HG02798 (cell line): ENCODE measurements at regions not wholly inside any gene's neighbourhood (a gene's known extent, or its start where the extent isn't known, plus 50 kb on each side); places are given as distances from the start of the nearest gene placed in this dataset.
A peak's percentile ranks its signal among the peaks of the same experiment; 100 is the strongest.
"Not testable (repeated sequence)": the region's sequence is repeated elsewhere in the genome, so short reads cannot be mapped to it uniquely, and the experiment has no call there.

Experiments
- ATAC-seq: cut with Tn5 transposase; IDR thresholded peaks from one replicate; pipeline ENCODE4 v1.9.1; 2021; ENCODE audit warnings: mild to moderate bottlenecking; ENCODE audit not compliant: unreplicated experiment, poor library complexity

DNA sequence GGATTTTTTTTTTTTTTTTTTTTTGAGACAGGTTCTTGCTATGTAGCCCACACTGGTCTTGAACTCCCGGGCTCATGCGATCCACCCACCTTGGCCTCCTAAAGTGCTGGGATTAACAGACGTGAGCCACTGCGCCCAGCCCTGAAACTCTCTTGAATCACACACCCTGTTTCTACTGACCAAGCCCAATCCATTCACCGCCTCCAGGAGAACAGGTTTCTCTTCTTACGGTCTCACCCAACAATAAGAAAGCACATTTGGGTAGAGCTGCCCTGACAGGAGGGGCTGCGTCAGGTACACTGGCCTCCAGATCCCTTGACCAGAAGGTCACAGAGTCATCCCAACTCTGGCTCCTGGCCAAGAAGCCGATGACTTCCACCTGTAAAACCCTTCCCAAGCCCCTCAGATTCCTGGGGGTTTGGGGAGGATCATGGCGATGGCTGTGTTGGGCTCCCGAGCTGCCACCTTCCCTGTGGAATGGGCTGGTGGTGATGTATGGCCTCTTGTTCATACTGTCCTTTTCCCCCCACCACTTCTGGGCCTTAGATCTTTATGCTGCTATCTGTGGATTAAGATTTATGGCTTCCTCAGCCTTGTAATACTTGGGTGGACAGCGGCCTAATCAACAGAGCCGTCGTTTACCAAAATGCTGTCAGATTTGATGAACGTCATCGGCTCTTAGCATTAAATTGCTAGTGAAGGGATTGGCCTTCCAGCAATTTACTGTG, 89.1 kb downstream of the KATNIP start:
- no peak for ATAC-seq

DNA sequence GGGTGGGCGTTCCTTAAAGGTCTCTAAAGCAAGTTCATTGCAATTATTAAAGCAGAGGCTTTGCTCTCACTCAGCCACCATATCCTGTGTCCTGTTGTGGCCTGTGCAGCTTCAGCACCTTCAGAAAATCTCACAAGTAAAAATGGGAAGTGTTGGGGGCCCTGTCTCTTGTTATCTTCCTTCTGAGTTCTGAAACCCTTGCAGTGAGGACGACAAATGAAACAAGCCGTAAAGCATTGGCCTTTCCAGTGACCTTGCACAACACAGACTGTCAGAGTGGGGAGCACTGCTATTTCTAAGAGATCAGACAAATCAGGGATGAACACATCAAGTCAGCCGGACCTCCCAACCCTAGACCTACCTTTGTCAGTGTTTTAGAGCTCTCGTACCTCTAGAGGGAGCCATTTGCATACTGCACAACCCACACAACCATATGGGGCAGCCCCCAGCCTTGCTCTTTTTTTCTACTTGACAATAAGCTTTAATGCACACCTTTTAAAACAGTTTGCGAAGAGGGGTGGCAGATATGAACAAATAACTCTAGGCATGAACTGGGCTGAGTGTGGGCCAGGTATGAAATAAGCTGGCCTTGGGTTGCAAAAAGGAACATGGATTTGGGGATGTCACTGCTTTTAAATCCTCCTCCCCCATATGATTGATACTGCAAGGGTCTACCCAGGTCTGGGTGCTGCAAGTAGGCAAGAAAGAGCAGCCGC, 89.8 kb downstream of the KATNIP start:
- ATAC-seq, result peak; percentile 68

DNA sequence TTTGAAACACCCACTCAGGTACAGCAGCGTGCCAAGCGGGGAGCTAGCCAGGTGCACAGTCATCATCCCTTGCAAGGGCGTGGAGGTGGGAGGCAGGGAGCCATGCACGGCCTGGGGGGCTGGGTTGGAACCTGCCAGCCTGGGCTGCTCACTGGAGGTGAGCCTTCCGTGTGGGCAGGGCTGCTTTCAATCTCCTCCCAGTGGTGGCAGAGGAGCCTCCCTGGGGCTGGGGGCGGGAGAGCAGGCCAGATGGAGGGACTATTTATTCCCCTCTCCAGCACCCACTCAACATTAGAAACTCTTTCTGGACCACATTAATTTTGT, 90.3 kb downstream of the KATNIP start:
- ATAC-seq, result no peak

DNA sequence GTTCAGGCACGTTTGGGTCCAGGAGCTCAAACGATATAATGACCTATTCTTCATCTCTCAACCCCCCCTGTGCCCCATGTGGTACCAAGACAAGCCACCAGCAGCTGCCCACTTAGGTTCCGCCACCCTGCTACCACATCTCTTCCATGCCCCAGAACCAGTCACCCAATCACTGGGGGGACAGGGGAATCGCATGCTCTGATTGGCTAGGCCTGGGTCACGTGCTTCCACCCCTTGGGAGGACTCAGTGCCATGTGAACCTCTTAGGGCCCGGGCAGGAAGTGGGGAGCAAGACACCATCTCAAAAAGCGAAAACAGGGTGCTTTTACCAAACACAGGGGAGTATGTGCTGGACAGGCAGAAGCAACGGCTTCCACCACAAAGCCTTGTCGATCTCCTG, 91.3 kb downstream of the KATNIP start:
- no peak for ATAC-seq

DNA sequence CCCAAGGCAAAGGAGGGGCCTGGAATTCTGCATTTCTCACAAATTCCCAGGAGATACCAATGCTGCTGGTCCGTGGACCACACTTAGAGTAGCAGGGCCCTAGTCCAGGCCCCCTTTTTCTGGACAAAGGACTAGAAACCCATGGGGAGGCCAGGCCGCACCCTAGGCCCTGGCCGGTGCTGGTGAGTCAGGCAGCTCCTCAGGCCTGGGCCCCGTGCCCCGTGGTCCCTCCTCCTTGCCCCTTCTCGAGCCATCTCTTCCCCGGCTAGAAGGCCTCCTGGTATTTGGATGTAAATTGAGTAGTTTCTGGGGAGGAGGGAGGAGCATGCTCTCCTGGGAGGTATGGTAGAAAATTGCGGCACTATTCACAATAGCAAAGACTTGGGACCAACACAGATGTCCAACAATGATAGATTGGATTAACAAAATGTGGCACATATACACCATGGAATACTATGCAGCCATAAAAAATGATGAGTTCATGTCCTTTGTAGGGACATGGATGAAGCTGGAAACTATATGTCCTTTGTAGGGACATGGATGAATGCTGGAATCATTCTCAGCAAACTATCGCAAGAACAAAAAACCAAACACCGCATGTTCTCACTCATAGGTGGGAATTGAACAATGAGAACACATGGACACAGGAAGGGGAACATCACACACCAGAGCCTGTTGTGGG, 91.9 kb downstream of the KATNIP start:
- ATAC-seq, result not testable (repeated sequence)

DNA sequence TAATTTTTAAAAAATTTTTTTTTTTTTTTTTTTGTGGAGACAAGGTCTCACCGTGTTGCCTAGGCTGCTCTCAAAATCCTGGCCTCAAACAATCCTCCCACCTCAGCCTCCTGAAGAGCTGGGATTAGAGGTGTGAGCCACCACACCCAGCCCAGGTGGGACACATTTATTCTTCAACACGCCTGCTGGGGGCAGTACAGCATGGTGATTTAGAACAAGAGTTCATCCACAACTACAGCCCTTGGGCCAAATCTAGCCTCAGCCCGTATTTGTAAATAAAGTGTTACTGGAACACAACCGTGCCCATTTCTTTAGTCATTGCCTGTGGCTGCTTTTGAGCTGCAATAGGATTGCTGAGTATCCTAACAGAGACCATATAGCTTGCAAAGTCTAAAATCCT, 92.8 kb downstream of the KATNIP start:
- no peak for ATAC-seq

DNA sequence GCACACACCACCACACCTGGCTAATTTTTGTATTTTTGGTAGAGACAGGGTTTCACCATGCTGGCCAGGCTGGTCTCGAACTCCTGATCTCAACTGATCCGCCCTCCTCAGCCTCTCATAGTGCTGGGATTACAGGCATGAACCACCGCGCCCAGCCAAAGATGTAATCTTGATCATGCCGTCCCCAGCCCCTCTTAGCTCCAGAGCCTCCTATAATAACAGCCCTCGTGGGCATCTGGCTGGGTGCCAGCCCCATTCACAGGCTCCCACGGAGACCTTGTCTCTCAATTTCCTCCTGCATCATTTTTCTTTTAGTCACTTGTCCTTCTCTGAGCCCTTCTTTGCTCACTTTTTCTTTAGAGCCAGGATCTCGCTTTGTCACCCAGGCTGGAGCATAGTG, 94.2 kb downstream of the KATNIP start:
- ATAC-seq, result no peak

DNA sequence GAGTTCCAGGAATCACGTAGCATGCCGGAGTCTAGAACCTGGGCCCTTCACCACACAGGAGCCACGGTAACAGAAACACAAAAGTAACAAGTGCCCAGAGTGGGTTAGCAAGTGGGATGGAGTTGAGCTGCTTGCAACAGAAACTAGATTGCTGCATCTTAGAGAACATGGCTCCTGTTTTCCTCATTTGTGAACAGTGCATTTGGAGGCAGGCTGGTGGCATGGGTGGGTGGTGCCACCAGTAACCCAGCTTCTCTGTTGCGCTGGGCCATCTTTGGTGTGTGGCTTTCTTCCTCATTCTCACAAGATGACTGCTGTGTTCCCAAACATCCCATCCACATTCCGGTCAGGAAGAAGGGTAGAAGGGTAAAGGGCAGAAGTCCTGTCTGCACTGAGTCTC, 95.5 kb downstream of the KATNIP start:
- ATAC-seq, result no peak

DNA sequence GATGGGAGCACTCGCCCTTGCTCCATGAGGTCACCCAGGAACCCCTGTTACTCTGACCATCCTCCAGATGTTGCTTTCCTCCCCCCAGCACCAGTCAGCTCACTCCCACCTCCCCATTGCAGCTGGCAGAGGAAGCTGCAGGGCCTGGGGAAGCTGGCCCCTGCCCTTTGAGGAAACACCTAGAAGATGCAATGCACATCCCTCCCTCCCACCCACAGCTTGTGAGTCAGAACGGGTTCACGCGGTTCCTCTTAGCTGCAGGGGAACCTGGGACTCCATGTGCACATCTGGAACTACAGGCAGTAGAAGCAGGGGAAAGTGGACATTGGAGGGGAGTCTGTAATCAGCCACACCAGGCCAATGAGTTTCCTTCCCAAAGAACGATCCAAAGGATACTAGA, 96.9 kb downstream of the KATNIP start:
- ATAC-seq, result no peak

DNA sequence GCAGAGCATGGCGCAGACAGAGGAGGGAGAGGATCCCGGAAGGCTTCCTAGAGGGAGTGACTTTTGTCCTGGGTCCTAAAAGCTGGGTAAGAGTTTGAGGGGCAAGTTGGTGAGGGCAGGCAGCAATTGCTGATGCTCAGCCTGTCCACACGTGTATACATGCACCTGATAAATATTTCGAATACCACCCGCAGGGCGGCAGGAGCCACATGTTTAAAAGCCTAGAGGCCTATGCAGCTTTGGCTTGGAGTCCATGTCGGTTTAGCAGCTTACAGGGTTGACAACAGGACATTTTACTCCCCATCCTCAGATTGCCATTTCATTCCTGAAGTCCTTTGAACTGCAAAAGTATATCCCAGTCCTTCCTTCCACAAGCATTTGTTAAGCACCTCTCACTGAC, 99.1 kb downstream of the KATNIP start:
- no peak for ATAC-seq

DNA sequence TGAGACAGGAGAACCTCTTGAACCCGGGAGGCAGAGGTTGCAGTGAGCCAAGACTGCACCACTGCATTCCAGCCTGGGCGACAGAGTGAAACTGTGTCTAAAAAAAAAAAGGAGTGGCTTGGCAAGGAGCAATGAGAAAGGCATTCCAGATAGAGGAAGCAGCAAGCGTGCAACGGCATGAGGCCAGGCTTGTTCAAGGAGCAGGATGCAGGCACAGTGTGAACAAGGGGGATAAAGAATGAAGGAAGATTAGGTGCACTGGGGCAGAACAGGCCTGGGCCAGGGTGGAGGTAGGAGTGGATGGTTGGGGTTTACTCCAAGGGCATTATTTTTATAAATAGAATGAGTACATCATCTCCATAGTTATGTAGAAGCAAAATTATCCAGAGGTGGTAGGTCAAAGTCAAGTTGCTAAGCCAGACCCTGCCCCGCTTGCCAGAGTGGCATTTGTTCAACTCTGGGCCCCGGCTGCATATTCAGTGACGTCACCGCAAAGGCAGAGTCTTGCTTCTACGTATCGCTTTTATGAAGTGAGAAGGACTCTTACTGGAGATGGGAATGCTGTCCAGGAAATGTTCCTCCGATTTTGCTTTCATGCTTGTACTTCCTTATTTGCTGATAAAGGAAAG, 100.2 kb downstream of the KATNIP start:
- no peak for ATAC-seq

DNA sequence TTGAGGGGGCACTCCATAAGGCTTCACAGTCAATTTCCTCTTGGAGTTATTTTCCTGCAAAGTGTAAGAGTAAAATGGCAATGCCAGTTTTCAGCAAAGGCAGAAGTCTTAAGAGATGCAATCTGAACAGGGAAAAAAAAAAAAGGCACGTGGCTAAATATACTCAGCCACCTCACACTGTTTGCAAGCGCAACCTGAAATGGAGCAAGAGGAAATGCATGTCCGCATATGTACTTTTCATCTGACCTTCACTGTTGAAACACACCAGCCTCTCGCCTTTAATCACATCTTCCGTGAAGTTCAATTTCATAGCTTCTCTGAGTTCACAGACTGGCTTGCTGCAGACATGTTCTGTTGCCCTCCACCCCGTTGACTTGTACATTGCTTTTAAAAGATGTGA, 101.4 kb downstream of the KATNIP start:
- no peak for ATAC-seq

DNA sequence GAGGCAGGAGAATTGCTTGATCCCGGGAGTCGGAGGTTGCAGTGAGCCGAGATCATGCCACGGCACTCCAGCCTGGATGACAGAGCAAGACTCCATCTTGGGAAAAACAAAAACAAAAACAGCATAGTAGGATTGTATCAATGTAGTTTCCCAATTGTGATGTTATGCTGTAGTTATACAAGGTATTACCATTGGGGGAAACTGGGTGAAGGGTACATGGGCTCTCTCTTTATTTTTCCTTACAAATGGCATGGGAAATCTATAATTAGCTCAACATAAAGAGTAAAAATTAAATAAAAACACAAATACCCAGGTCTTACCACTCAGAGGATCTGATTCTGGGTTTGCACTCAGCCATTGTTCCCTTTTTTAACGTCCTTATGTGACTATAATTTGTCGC, 107.9 kb downstream of the KATNIP start:
- ATAC-seq, result no peak

DNA sequence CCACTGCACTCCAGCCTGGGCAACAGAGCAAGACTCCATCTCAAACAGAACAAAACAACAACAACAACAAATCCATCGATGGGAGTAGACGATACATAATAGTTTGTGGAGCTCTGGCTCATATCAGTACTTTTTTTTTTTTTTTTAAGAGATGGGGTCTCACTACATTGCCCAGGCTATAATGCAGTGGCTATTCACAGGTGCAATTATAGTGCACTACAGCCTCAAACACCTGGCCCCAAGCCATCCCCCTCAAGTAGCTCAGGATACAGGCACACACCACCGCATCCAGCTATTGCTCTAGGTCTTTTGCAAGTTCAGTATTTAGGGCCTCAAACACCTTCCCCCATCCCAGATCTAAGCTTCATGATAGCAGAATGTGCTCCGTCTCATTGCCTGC, 110.6 kb downstream of the KATNIP start:
- ATAC-seq, result no peak

DNA sequence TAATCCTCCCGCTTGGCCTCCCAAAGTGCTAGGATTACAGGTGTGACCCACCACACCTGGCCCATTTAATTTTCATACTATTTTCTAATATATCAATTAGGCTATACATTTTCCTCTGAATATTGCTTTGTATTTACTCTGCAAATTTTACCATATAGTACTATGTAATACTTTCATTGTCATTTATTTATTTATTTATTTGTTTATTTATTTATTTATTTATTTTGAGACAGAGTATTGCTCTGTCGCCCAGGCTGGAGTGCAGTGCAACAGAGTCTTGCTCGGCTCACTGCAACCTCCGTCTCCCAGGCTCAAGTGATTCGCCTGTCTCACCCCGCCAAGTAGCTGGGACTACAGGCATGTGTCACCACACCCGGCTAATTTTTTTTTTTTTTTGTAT, 113.3 kb downstream of the KATNIP start:
- ATAC-seq, result not testable (repeated sequence)

DNA sequence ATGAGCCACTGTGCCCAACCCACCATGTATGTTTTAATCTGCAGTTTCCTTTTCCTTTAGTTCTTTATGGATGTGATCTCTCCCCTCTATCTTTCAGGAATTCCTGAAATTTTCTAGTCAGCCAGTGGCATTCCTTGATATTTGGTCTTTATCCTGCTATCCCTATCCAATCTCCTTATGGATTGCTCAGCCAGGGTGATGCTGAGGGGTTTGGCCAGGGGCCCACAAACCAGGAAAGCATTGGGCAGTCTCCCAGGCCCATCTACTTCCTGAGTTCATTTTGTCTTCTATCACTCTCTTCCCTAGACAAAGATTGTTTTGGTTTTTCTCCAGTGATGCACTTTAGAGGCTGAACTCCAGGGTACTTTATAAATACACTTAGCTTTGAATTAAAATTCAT, 115.9 kb downstream of the KATNIP start:
- ATAC-seq, result no peak

DNA sequence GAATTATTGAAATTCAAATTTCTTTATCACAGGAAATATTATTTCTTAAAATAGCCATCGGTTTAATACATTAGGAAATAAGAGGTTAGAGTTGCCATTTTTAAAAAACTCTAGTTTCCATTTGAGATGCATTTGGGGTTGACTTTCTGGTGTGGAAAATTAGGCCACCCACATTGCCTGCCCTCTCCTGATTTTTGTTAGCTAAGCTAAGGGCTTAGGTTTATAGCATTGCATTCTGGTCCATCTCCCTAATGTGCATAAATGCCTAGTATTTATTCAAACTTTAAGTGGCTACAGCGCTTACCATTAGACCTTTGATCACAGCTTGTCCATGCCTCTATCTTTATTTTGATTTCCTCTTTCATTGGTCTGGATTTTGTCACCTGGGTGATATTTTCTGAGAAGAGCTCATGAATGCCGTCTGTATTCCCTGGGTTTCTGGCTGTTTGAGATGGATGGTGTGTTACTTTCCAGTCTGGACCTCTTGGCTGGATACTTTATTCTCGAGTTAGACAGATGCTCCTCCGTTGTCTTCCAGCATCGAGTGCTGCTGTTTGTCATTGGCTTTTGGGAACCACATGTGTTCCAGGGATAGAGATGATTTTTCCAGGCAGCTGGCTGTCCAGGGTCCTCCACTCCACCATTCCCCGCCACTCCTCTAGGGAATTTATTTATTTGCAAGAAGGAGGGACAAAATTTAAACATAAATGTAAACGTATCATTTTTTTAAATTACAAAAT, 120.3 kb downstream of the KATNIP start:
- no peak for ATAC-seq

DNA sequence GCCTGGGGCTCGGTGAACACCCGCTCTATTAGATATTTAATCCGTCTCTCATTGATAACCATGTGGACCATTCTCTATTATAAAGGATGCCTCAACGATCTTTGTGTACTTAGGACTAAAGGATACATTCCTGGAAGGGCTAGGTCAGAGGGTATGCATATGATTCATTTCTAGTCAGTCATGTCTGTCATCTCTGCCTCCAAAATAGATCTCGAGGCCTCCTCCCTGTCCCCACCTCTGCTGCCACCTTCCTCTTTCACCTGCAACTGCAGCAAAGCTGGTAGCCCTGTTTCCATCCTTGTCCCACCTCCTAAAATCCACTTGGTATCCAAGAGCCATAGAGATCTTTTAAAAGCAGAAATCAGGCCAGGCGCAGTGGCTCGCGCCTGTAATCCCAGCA, 121.5 kb downstream of the KATNIP start:
- ATAC-seq, result no peak

DNA sequence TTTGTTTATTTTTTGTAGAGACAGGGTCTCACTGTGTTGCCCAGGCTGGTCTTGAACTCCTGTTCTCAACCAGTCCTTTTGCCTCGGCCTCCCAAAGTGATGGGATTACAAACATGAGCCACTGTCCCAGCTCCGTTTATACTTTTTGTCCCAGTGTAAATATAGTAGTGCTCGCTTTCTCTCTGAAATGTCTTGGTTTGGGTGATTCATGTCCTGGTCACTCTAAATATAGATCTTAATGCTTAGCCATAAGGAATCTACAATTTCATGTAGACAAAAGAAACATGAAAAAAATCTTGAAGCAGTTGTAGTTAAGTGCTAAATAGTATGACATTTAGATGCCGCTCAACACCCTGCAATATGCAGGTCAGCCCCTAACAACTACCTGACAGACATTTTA, 126.9 kb downstream of the KATNIP start:
- ATAC-seq, result no peak

DNA sequence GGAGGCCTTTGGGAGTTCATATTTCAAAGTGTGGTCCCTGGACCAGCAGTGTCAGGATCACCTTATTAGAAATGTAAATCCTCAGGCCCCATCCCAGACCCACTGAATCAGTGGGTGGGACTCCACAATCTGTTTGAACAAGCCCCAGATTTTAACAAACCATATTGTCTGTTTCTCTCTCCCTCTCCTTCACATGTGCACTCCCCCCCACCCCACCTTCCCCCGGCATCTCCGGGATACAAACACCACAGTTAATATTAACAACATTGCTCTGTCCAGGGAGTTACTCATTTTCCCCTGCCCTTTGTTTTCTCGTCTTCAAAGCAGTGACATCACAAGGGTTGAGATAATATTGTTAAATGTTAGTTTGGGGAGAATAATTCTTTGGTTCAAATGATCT, 127.3 kb downstream of the KATNIP start:
- no peak for ATAC-seq

DNA sequence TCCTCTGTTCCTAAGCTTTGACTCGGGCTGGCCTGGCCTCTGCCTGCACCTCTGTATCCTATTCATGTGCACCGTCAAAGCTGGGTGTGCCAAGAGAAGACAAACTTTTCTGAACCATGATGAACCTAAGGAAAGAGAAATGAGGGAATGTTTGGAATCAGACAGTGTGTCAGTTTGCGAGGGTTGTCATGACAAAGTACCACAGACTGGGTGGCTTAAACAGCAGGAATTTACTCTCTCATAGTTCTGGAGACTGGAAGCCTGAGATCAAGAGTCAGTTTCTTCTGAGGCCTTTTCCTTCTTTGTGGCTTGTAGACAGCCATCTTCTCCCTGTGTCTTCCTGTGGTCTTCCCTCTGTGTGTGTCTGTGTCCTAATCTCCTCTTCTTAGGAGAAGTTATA, 129.0 kb downstream of the KATNIP start:
- ATAC-seq, result no peak
